Neural cell (in vitro differentiated cells): ENCODE measurements at regions not wholly inside any gene's neighbourhood (a gene's known extent, or its start where the extent isn't known, plus 50 kb on each side); places are given as distances from the start of the nearest gene placed in this dataset.

Experiments
- H2AFZ ChIP-seq: fragments of 200-600, 300-800 bp; sonication (generic), shearing (Covaris generic); 2 replicates; pipeline ENCODE4 v1.6.0; 2014; ENCODE audit warnings: low read depth, mild to moderate bottlenecking, antibody characterized with exemption, low read length, moderate library complexity
- H3F3A ChIP-seq: fragments of 200-600 bp; shearing (Covaris generic); 2 replicates; pipeline ENCODE4 v1.6.1; 2016; ENCODE audit warnings: mild to moderate bottlenecking, moderate library complexity, mixed read lengths, antibody characterized with exemption, low read length; ENCODE audit not compliant: insufficient read depth, poor library complexity, severe bottlenecking
- H3K27ac ChIP-seq: fragments of 200-600, 300-800 bp; sonication (generic), shearing (Covaris generic); 2 replicates; pipeline ENCODE4 v1.5.1; 2014; ENCODE audit warnings: mild to moderate bottlenecking, low read length, moderate library complexity
- H3K27me3 ChIP-seq: fragments of 300-800, 200-600 bp; sonication (generic), shearing (Covaris generic); 2 replicates; pipeline ENCODE4 v1.6.0; 2014; ENCODE audit warnings: mild to moderate bottlenecking, low read depth, low read length, moderate library complexity; ENCODE audit not compliant: insufficient read depth
- H3K36me3 ChIP-seq: fragments of 300-800, 200-600 bp; sonication (generic), shearing (Covaris generic); 2 replicates; pipeline ENCODE4 v1.5.1; 2014; ENCODE audit warnings: mild to moderate bottlenecking, antibody characterized with exemption, low read length, moderate library complexity; ENCODE audit not compliant: insufficient read depth
- H3K4me2 ChIP-seq: fragments of 300-800, 200-600 bp; sonication (generic), shearing (Covaris generic); 2 replicates; pipeline ENCODE4 v1.6.0; 2014; ENCODE audit warnings: mild to moderate bottlenecking, low read length
- H3K4me3 ChIP-seq: fragments of 300-800, 200-600 bp; sonication (generic), shearing (Covaris generic); 2 replicates; pipeline ENCODE4 v1.5.1; 2014; ENCODE audit warnings: mild to moderate bottlenecking, low read length, moderate library complexity
- H3K79me2 ChIP-seq: fragments of 200-600 bp; shearing (Covaris generic); replicated peaks from 2 replicates; pipeline ENCODE4 v1.6.0; 2014; ENCODE audit warnings: mild to moderate bottlenecking, low read length, moderate library complexity; ENCODE audit not compliant: insufficient read depth
- H3K9ac ChIP-seq: fragments of 300-800, 200-600 bp; sonication (generic), shearing (Covaris generic); 2 replicates; pipeline ENCODE4 v1.6.1; 2016; ENCODE audit warnings: mild to moderate bottlenecking, low read length, mixed read lengths
- H3K9me2 ChIP-seq: fragments of 200-600 bp; shearing (Covaris generic); 2 replicates; pipeline ENCODE4 v1.6.1; 2016; ENCODE audit warnings: mild to moderate bottlenecking, low read length, mixed read lengths; ENCODE audit not compliant: insufficient read depth
- H3K9me3 ChIP-seq: fragments of 200-600, 300-800 bp; sonication (generic), shearing (Covaris generic); 2 replicates; pipeline ENCODE4 v1.6.1; 2016; ENCODE audit warnings: mild to moderate bottlenecking, mixed run types, low read length, moderate library complexity, mixed read lengths
- H4K20me1 ChIP-seq: fragments of 200-600 bp; shearing (Covaris generic); 2 replicates; pipeline ENCODE4 v1.6.1; 2016; ENCODE audit warnings: mild to moderate bottlenecking, mixed run types; ENCODE audit not compliant: insufficient read depth
- CTCF ChIP-seq: fragments of 450-650 bp; IDR thresholded peaks from 2 replicates; pipeline ENCODE4 v1.5.1; 2014; ENCODE audit warnings: antibody characterized with exemption, mild to moderate bottlenecking, moderate library complexity; ENCODE audit not compliant: poor library complexity, severe bottlenecking
- EP300 ChIP-seq: fragments of 450-650 bp; conservative IDR thresholded peaks from 2 replicates; pipeline ENCODE4 v1.6.1; 2014; ENCODE audit warnings: antibody characterized with exemption, mild to moderate bottlenecking, moderate library complexity; ENCODE audit not compliant: poor library complexity, severe bottlenecking
- EZH2 ChIP-seq: fragments of 200-600, 300-800 bp; shearing (Covaris generic), sonication (generic); IDR thresholded peaks from 2 replicates; pipeline ENCODE4 v1.6.1; 2014; ENCODE audit warnings: antibody characterized with exemption, low read length, borderline replicate concordance, mild to moderate bottlenecking; ENCODE audit not compliant: insufficient read depth, poor library complexity, severe bottlenecking
- MXI1 ChIP-seq: fragments of 450-650 bp; conservative IDR thresholded peaks from 2 replicates; pipeline ENCODE4 v1.6.1; 2014; ENCODE audit warnings: antibody characterized with exemption, mild to moderate bottlenecking; ENCODE audit not compliant: poor library complexity, severe bottlenecking
- POLR2AphosphoS5 ChIP-seq: IDR thresholded peaks from 2 replicates; pipeline ENCODE4 v1.6.1; 2012
- RAD21 ChIP-seq: fragments of 450-650 bp; conservative IDR thresholded peaks from 2 replicates; pipeline ENCODE4 v1.6.1; 2014; ENCODE audit warnings: antibody characterized with exemption, mild to moderate bottlenecking, moderate library complexity
- REST ChIP-seq: IDR thresholded peaks from 2 replicates; pipeline ENCODE4 v1.6.1; 2012; ENCODE audit warnings: borderline replicate concordance
- SMC3 ChIP-seq: fragments of 450-650 bp; conservative IDR thresholded peaks from 2 replicates; pipeline ENCODE4 v1.6.1; 2014; ENCODE audit warnings: antibody characterized with exemption, mild to moderate bottlenecking, moderate library complexity; ENCODE audit not compliant: poor library complexity
- TAF1 ChIP-seq: IDR thresholded peaks from 2 replicates; pipeline ENCODE4 v1.6.1; 2012; ENCODE audit warnings: low read depth

- Histone ChIP-seq H2AFZ (no peak overlapping the region), H3K36me3 (no peaks in the 10 kb centered on the region), H3K27ac (no peak overlapping the region), H3K27me3 (no peaks in the 10 kb centered on the region), H3K9me3 (no peaks in the 10 kb centered on the region), H3K9me2 (no peaks in the 10 kb centered on the region), H3K4me3 (no peak overlapping the region), H3K9ac (no peak overlapping the region), H4K20me1 (no peaks in the 10 kb centered on the region), H3K79me2 (no peaks in the 10 kb centered on the region), H3K4me2 (no peak overlapping the region), H3F3A (no peaks in the 10 kb centered on the region)
- TF ChIP-seq CTCF, result no peak
- TF ChIP-seq EZH2, result no peak
- TF ChIP-seq EP300, result no peak
- no peak for TF ChIP-seq RAD21
- no peak for TF ChIP-seq SMC3
- no peak for TF ChIP-seq REST
- TF ChIP-seq MXI1, result no peak
- no peak for TF ChIP-seq TAF1
- no peak for TF ChIP-seq POLR2AphosphoS5
Measured at GRCh38 chr1:99122039-99122438, 117.4 kb upstream of the PLPPR5 start.

- H3K9me3 ChIP-seq, result no peaks in the 10 kb centered on the region
- no peak overlapping the region for H3K4me2 ChIP-seq
- TF ChIP-seq REST, result no peak
- TF ChIP-seq RAD21, result no peak
- no peak for TF ChIP-seq EZH2
- no peak overlapping the region for H3K9ac ChIP-seq
- H3K9me2 ChIP-seq, result no peaks in the 10 kb centered on the region
- H3K27ac ChIP-seq, result no peak overlapping the region
- H3K79me2 ChIP-seq, result no peaks in the 10 kb centered on the region
- no peaks in the 10 kb centered on the region for H4K20me1 ChIP-seq
- H3K4me3 ChIP-seq, result no peak overlapping the region
- H3K36me3 ChIP-seq, result no peaks in the 10 kb centered on the region
- H3F3A ChIP-seq, result no peaks in the 10 kb centered on the region
- no peak overlapping the region for H2AFZ ChIP-seq
- H3K27me3 ChIP-seq, result no peaks in the 10 kb centered on the region
Measured at GRCh38 chr1:99123936-99124335, 119.3 kb upstream of the PLPPR5 start.
